ENCODE measurements at regions not wholly inside any gene's neighbourhood (a gene's known extent, or its start where the extent isn't known, plus 50 kb on each side); places are given as distances from the start of the nearest gene placed in this dataset.

- no peak for DNase-seq
These were observed 163.3 kb upstream of the IL12A start for GRCh38 chr3:159825216-159825854.

- DNase-seq = no peak
These were observed 160.1 kb upstream of the IL12A start for GRCh38 chr3:159828542-159828943.

- DNase-seq = no peak
These were observed 159.6 kb upstream of the IL12A start for GRCh38 chr3:159829056-159829455.

GRCh38 chr3:159829539-159830227 lies 159.0 kb upstream of the IL12A start:
- no peak for DNase-seq

- no peak for DNase-seq
These were observed 158.0 kb upstream of the IL12A start for GRCh38 chr3:159830523-159831154.

- DNase-seq = no peak
These were observed 157.2 kb upstream of the IL12A start for GRCh38 chr3:159831466-159831865.

GRCh38 chr3:159832024-159832423 lies 156.6 kb upstream of the IL12A start:
- no peak for DNase-seq

GRCh38 chr3:159835126-159835525 lies 153.5 kb upstream of the IL12A start:
- DNase-seq = no peak

- DNase-seq = no peak
These were observed 150.9 kb upstream of the IL12A start for GRCh38 chr3:159837725-159838124.

GRCh38 chr3:159838938-159839337 lies 149.7 kb upstream of the IL12A start:
- no peak for DNase-seq

GRCh38 chr3:159839561-159840379 lies 148.9 kb upstream of the IL12A start, which contains the start of gene SCHIP1:
Gene SCHIP1 (plus strand): TSS chr3:159839861.
- peak; percentile 85 for DNase-seq

- DNase-seq = no peak
These were observed 147.8 kb upstream of the IL12A start for GRCh38 chr3:159840703-159841299.

GRCh38 chr3:159841766-159842165 lies 146.9 kb upstream of the IL12A start:
- no peak for DNase-seq

- no peak for DNase-seq
These were observed 144.6 kb upstream of the IL12A start for GRCh38 chr3:159843840-159844730.

GRCh38 chr3:159844801-159845261 lies 143.8 kb upstream of the IL12A start:
- DNase-seq = no peak

GRCh38 chr3:159845737-159846136 lies 142.9 kb upstream of the IL12A start:
- no peak for DNase-seq

GRCh38 chr3:159846255-159846654 lies 142.4 kb upstream of the IL12A start:
- no peak for DNase-seq

- DNase-seq = peak; percentile 57
These were observed 140.1 kb upstream of the IL12A start for GRCh38 chr3:159848348-159849118.

- DNase-seq = no peak
These were observed 138.2 kb upstream of the IL12A start for GRCh38 chr3:159850481-159850880.

GRCh38 chr3:159852266-159852665 lies 136.4 kb upstream of the IL12A start:
- no peak for DNase-seq
